Activated T-cell treated with anti-CD3 and anti-CD28 coated beads, Interleukin-2, amount 50 U/mL, for 4 hours (primary cell): ENCODE measurements at regions not wholly inside any gene's neighbourhood (a gene's known extent, or its start where the extent isn't known, plus 50 kb on each side); places are given as distances from the start of the nearest gene placed in this dataset.

Experiments used
- ATAC-seq, 2 donors: fragments of 200-7000 bp; cut with Tn5 transposase; one replicate each; pipeline ENCODE4 v1.10.0; 2021
- DNase-seq: peaks from one replicate; pipeline ENCODE4 v3.0.0-alpha.2; 2020
- H3K27me3 Mint-ChIP-seq: one replicate; pipeline ENCODE4 v1.8.0; 2021; ENCODE audit warnings: low read depth, mixed read lengths
- H3K36me3 Mint-ChIP-seq: one replicate; pipeline ENCODE4 v1.8.0; 2022; ENCODE audit warnings: mixed read lengths; ENCODE audit not compliant: insufficient read depth
- H3K4me1 Mint-ChIP-seq: one replicate; pipeline ENCODE4 v1.8.0; 2021; ENCODE audit warnings: low read depth, mixed read lengths
- H3K4me3 Mint-ChIP-seq: one replicate; pipeline ENCODE4 v1.8.0; 2021; ENCODE audit warnings: mild to moderate bottlenecking, moderate library complexity, mixed read lengths
- H3K9me3 Mint-ChIP-seq: one replicate; pipeline ENCODE4 v1.8.0; 2021; ENCODE audit warnings: mixed read lengths

GRCh38 chr12:126518596-126519200, 1453.5 kb downstream of the AACS start:
- Mint-ChIP-seq H3K4me3 (no peak overlapping the region), H3K4me1 (no peaks in the 10 kb centered on the region), H3K9me3 (peaks cover 5% of the 10 kb centered on the region), H3K27me3 (no peaks in the 10 kb centered on the region), H3K36me3 (no peaks in the 10 kb centered on the region)
- no peak for DNase-seq
- no peak for ATAC-seq

GRCh38 chr12:126519833-126520232, 1454.6 kb downstream of the AACS start:
- Mint-ChIP-seq H3K4me1 (no peaks in the 10 kb centered on the region), H3K36me3 (no peaks in the 10 kb centered on the region), H3K9me3 (peaks cover 5% of the 10 kb centered on the region), H3K4me3 (no peak overlapping the region), H3K27me3 (no peaks in the 10 kb centered on the region)
- ATAC-seq (no peak), DNase-seq (no peak)

DNA sequence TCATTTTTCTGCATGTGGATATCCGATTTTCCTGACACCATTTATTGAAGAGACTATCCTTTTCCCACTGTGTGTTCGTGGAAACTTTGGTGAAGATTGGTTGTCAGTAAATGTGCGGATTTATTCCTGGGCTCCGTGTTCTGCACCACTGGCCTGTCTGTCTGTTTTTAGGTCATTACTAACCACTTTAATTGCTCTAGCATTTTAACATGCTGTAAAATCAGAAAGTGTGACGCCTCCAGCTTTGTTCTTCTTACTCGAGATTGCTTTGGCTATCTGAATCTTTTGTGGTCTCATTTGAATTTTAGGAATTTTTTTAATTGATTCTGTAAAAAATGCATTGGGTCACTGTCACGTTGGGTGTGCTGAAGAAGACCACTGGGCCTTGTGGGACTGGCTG, 1458.7 kb downstream of the AACS start:
- Mint-ChIP-seq H3K27me3 (no peaks in the 10 kb centered on the region), H3K4me1 (no peaks in the 10 kb centered on the region), H3K36me3 (no peaks in the 10 kb centered on the region), H3K4me3 (no peak overlapping the region), H3K9me3 (peaks cover 2% of the 10 kb centered on the region)
- DNase-seq (no peak), ATAC-seq (no peak)

DNA sequence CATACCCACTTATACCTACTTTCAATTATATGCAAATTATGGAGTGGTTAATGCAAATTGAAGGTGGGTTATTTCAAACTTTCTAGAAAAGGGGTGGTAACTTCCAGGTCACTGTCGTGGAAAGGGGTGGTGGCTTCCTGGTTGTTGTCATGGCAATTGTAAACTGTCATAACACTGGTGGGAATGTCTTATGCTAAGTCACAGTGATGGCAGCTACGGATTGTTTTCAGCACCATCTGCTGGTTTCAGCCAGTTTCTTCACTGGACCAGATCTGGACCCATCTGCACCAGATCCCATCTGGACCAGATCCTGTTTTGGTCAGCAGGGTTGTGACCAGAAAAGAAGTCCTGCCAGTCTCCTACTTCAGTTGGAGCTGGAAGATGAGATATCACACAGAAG, 1469.3 kb downstream of the AACS start:
- Mint-ChIP-seq H3K4me1 (no peaks in the 10 kb centered on the region), H3K36me3 (no peaks in the 10 kb centered on the region), H3K9me3 (no peaks in the 10 kb centered on the region), H3K27me3 (no peaks in the 10 kb centered on the region), H3K4me3 (no peak overlapping the region)
- no peak for ATAC-seq
- DNase-seq, result no peak

GRCh38 chr12:126534942-126535341, 1469.7 kb downstream of the AACS start:
- Mint-ChIP-seq H3K27me3 (no peaks in the 10 kb centered on the region), H3K36me3 (no peaks in the 10 kb centered on the region), H3K9me3 (no peaks in the 10 kb centered on the region), H3K4me3 (no peak overlapping the region), H3K4me1 (no peaks in the 10 kb centered on the region)
- ATAC-seq, result no peak
- DNase-seq, result no peak

DNA sequence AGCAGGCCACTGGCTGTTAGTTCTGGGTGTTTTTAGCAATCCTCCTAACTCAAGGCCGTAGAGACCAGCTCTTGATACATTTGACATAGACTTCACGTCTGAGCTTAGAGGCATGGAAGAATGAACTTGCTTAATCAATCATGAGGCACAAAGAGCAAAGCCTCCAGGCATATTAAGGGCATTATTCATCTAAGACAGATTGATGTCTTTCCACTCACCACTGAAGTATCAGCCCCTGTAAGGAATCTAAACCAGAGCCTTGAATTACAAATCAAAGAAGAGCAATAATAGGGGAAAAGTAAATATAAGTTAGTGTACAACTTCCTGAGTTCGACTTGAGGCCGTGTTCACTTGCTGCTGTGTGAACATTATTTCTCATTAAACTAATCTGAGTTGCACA, 1470.7 kb downstream of the AACS start:
- Mint-ChIP-seq H3K4me3 (no peak overlapping the region), H3K36me3 (no peaks in the 10 kb centered on the region), H3K4me1 (no peaks in the 10 kb centered on the region), H3K9me3 (no peaks in the 10 kb centered on the region), H3K27me3 (no peaks in the 10 kb centered on the region)
- DNase-seq (no peak), ATAC-seq (no peak)

- H3K4me3 Mint-ChIP-seq, result no peak overlapping the region
- no peaks in the 10 kb centered on the region for H3K4me1 Mint-ChIP-seq
- no peak for DNase-seq
- peaks cover 3% of the 10 kb centered on the region for H3K9me3 Mint-ChIP-seq
- H3K27me3 Mint-ChIP-seq, result no peaks in the 10 kb centered on the region
- no peaks in the 10 kb centered on the region for H3K36me3 Mint-ChIP-seq
- ATAC-seq, result no peak
Observed at GRCh38 chr12:126537961-126538530, 1472.8 kb downstream of the AACS start.

DNA sequence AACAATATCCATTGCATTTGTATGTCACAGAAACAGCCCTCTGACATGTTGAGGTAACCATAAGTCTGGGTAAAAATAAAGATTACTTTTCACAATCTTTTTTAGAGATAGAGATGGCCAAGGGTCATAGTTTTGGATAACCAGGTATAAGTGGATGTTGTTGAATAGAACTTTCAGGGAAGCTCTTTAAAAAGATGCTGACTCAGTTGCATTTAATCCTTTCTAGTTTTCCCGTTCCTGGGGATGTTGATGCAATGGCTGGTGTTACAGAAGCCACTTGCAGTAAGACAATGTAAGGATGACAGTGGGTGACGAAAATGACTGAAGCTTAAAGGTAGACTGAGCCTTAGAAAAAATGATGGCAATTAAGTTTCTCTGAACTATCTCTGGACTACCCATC, 1473.7 kb downstream of the AACS start:
- Mint-ChIP-seq H3K4me3 (no peak overlapping the region), H3K36me3 (no peaks in the 10 kb centered on the region), H3K27me3 (no peaks in the 10 kb centered on the region), H3K9me3 (peaks cover 3% of the 10 kb centered on the region), H3K4me1 (no peaks in the 10 kb centered on the region)
- DNase-seq, result no peak
- ATAC-seq, result no peak

GRCh38 chr12:126545411-126545810, 1480.2 kb downstream of the AACS start:
- DNase-seq (no peak), ATAC-seq (no peak)
- H3K9me3 Mint-ChIP-seq, result peaks cover 9% of the 10 kb centered on the region
- H3K36me3 Mint-ChIP-seq, result no peaks in the 10 kb centered on the region
- no peak overlapping the region for H3K4me3 Mint-ChIP-seq
- peaks cover 2% of the 10 kb centered on the region for H3K27me3 Mint-ChIP-seq
- H3K4me1 Mint-ChIP-seq, result no peaks in the 10 kb centered on the region

- Mint-ChIP-seq H3K36me3 (no peaks in the 10 kb centered on the region), H3K4me1 (no peaks in the 10 kb centered on the region), H3K27me3 (peaks cover 2% of the 10 kb centered on the region), H3K9me3 (peaks cover 5% of the 10 kb centered on the region), H3K4me3 (no peak overlapping the region)
- DNase-seq, result no peak
- ATAC-seq, result no peak
Observed at GRCh38 chr12:126547905-126548304, 1482.7 kb downstream of the AACS start.

- ATAC-seq (no peak), DNase-seq (no peak)
- peaks cover 6% of the 10 kb centered on the region for H3K9me3 Mint-ChIP-seq
- peaks cover 2% of the 10 kb centered on the region for H3K27me3 Mint-ChIP-seq
- H3K36me3 Mint-ChIP-seq, result no peaks in the 10 kb centered on the region
- H3K4me3 Mint-ChIP-seq, result no peak overlapping the region
- no peaks in the 10 kb centered on the region for H3K4me1 Mint-ChIP-seq
Observed at GRCh38 chr12:126551869-126552268, 1486.6 kb downstream of the AACS start.

- no peak overlapping the region for H3K4me3 Mint-ChIP-seq
- no peak for DNase-seq
- no peaks in the 10 kb centered on the region for H3K4me1 Mint-ChIP-seq
- no peak for ATAC-seq
- peaks cover 6% of the 10 kb centered on the region for H3K9me3 Mint-ChIP-seq
- H3K36me3 Mint-ChIP-seq, result no peaks in the 10 kb centered on the region
- H3K27me3 Mint-ChIP-seq, result peaks cover under 1% of the 10 kb centered on the region
Observed at GRCh38 chr12:126554625-126555024, 1489.4 kb downstream of the AACS start.

- H3K9me3 Mint-ChIP-seq, result peaks cover 6% of the 10 kb centered on the region
- H3K27me3 Mint-ChIP-seq, result no peaks in the 10 kb centered on the region
- no peak for DNase-seq
- no peaks in the 10 kb centered on the region for H3K36me3 Mint-ChIP-seq
- ATAC-seq, result no peak
- no peak overlapping the region for H3K4me3 Mint-ChIP-seq
- H3K4me1 Mint-ChIP-seq, result no peaks in the 10 kb centered on the region
Observed at GRCh38 chr12:126557659-126558058, 1492.4 kb downstream of the AACS start.

DNA sequence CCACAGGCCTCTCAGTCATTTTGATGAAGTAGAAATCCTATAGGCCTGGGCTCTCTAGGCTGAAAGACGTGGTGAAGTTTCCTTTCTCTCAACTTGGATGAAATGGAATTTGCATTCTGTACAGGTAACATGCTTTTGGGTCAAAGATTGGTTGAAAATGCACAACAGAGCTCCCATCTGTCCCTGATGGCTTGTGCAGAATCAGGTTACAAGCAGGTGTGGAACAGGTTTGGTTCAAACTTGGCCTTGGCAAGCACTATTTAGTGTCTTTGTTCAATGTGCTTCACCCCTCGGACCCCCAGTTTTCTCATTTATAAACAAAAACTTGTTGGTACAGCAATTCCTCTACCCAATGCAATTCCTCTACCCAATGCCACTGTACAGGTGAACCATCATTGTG, 1493.0 kb downstream of the AACS start:
- Mint-ChIP-seq H3K9me3 (peaks cover 6% of the 10 kb centered on the region), H3K4me1 (no peaks in the 10 kb centered on the region), H3K27me3 (no peaks in the 10 kb centered on the region), H3K4me3 (no peak overlapping the region), H3K36me3 (no peaks in the 10 kb centered on the region)
- no peak for ATAC-seq
- DNase-seq, result no peak

DNA sequence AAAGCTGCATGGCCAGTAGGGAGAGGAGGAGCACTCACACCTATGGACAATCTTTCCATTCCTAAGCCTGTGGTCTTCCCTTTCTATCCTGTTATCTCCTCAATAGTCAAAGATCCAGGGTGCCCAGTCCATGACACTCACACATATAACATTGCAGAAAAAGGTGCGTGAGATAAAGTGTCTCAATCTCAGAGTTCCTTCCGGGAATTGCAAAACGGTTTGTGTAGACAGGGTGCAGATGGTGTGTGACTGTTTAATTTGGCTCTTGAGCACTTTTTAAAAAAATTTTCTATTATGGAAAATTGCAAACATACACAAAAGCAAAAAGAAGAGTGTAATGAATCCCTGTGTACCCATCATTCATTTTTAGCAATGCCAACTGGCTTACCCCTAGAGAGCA, 1493.6 kb downstream of the AACS start:
- Mint-ChIP-seq H3K4me1 (no peaks in the 10 kb centered on the region), H3K9me3 (peaks cover 6% of the 10 kb centered on the region), H3K27me3 (no peaks in the 10 kb centered on the region), H3K4me3 (no peak overlapping the region), H3K36me3 (no peaks in the 10 kb centered on the region)
- DNase-seq, result no peak
- no peak for ATAC-seq
